ENCODE measurements at regions not wholly inside any gene's neighbourhood (a gene's known extent, or its start where the extent isn't known, plus 50 kb on each side); places are given as distances from the start of the nearest gene placed in this dataset.
"Not testable (repeated sequence)": the region's sequence is repeated elsewhere in the genome, so short reads cannot be mapped to it uniquely, and the experiment has no call there.

DNA sequence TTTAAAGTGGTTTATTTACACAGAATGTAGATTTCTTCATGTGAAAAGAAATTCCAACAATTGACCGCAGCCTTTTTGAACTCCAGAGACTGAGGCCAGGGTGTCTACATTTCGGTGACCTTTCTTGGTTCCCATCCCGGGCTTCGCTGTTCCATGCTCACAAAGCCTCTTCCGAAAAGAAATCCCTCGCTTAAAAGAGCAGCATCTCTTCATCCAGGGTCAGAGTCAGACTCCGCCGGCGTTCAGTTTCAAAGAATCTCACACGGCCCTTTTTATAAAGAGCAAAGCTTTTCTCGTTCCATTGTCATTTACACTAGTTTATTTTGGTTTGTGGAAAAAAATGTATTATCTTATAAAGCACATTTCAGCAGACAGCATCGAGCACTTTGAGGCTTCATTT lies 530.6 kb upstream of the B3GAT1 start:
- no peak for DNase-seq

DNA sequence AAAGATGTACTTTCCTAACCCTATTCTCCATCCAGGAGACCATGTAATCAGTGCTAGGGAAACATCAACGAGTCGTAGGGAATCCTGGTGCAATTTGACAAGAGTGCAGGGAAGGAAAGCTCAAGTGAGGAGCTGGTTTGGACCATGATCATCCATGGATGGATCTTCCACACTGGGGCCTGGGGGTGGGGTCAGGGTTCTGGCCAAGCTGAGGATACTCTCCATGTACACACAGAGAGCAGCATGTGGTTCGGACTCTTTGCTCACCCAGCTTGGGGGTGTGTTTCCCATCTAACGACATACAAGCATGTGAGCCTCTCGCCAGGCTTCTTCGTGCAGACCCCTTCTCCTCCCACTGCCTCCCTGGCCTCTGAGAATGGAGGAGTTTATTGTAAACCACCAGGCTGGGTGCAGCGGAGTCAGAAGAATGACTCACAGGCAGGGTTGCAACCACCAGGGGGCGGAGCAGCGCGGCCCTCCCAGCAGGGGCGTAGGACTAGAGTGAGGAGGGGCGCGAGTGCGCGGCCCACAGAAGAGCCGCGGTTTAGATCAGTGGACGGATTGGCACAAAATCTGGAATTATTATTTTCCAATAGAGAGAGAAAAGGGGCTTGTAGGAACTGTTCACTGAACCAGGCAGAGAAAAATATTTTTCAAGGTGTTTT lies 530.0 kb upstream of the B3GAT1 start:
- DNase-seq = not testable (repeated sequence)

DNA sequence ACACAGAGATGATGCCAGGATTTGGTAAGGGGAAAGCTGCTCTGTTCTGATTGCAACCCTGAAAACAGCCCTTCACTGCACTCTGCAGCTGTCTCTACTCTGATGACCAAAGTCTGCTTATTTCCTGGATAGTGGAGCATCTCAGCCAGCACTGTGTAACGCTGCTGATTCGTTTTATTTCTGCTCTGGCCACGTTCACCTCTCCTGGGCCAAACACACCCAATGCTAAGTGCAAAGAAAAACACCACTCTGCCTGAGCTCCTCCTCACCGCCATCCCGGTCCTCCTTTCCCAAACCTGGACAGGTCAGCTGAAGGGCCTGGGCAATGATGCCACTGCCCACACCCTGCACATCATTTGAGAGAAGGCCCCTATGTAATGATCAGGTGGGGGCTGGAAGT lies 529.3 kb upstream of the B3GAT1 start:
- no peak for DNase-seq

DNA sequence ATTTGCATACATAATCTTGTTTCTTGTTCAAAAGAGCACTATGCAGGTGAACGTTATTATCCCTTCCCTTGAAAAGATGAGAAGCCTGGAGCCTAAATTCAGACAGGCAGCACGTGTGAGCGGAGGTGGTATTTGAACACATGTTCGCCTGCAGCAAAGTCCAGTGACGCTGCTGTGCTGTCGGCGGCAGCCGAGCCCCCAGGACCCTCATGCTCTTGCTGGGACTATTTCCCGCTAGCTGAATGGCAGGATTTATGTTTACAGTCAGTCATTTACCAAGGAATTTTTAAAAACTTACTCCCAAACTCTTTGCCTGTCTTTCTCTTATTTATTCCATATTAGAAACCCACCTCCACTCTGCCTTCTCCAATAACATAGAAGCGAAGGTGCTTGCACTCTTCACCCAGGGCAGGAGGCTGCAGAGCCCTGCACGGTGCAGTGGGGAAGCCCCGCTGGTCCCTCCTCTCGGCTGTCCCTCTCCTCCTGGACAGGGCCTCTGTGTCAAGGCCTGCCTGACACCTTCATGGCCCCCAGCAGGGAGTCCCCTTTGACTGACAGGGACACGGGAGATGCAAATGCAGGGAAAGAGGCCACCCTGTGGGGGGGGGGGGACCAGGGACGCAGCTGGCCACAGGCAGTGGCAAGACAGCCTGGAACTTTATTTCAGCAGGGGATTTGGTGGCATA lies 528.5 kb upstream of the B3GAT1 start:
- no peak for DNase-seq

DNA sequence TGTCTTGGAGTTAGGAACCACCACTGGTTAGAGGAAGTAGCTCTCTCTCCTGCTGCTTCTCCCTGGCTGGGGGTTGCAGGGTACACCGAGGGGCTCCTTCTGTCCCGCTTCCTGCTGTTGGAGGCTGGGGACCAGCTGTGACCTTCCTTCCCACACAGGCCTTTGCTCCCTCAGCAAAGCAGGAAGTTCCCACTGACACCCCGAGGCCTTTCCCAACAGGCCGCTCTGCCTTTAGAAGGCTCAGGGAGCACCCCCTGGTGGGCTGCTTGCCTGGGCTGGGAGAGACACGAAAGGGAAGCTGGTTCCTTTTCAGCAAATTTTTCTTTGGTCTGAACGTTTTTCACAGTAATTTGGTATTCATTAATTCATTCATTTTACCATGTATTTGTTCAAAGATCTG lies 527.9 kb upstream of the B3GAT1 start:
- DNase-seq = peak; percentile 18

DNA sequence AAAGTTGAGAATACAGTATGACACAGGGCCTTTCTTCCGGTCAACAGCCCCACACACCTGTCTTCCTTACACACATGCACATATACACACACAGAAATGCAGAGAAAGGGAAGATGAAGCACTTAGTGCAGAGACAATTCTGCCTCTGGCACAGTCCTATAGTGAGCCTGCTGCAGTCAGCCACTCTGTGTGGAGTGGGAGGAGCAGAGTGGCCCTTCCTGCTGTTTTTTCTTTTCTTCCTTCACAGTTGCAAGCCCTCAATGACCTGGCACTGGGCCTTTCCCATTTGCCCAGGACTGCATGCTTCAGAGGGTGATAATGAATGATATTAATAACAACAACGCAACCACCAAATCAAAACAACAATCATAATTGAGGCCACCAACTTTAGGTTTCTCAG lies 527.0 kb upstream of the B3GAT1 start:
- DNase-seq = peak; percentile 66

DNA sequence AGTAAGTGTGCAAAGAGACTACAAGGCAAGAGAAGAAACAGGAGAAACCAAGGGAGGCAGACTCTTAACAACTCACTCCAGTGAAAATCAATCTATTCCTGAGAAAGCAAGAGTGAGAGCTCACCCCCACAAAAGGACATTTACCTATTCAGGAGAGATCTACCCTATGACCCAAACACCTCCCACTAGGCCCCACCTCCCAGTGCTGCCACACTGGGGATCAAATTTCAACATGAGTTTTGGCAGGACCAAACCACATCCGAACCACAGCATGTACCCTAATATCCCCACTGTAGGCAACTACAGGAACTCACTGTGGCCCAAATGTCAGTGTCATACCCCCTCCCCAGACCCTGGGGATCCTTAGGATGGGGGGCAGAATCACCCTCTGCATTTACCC lies 526.2 kb upstream of the B3GAT1 start:
- no peak for DNase-seq

DNA sequence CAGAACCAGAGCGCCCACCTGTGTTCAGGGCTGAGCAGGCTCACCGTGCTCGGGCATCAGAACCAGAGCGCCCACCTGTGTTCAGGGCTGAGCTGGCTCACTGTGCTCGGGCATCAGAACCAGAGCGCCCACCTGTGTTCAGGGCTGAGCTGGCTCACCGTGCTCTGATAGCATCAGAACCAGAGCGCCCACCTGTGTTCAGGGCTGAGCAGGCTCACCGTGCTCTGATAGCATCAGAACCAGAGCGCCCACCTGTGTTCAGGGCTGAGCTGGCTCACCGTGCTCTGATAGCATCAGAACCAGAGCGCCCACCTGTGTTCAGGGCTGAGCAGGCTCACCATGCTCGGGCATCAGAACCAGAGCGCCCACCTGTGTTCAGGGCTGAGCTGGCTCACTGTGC lies 525.2 kb upstream of the B3GAT1 start:
- not testable (repeated sequence) for DNase-seq

DNA sequence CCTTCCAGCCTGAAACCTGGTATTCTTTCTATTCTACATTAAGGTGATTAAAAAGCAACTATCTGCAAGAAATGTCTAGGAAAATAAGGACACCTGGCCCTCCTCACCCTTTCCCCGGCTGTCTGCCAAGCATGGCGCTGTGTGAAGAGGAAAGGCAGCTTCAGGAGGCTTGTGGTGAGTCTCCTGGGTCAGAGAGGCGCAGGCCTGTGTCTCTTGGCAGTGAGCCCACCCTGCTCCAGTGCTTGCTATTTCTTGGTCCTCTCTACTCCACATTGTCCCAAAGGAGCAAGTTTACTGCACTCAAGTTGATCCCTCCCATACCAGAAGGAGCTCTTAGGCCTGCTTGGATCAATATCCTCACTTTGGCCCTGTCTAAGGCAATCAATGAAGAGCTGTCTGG lies 520.7 kb upstream of the B3GAT1 start:
- DNase-seq = no peak

DNA sequence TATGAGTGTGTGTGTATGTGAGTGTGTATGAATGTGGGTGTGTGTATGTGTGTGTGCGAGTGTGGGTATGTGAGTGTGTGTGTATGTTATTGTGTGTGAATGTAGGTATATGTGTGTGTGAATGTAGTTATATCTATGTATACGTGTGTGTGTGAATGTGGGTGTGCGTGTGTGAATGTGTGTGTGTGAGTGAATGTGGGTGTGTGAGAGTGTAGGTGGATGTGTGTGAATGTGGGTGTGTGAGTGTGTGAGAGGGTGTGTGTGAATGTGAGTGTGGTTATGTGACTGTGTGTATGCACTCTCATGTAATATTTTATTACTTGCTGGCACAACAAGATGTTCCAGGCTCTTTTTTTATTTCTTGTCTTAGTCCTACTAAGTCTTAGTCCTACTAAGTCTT lies 513.4 kb upstream of the B3GAT1 start:
- DNase-seq = no peak

DNA sequence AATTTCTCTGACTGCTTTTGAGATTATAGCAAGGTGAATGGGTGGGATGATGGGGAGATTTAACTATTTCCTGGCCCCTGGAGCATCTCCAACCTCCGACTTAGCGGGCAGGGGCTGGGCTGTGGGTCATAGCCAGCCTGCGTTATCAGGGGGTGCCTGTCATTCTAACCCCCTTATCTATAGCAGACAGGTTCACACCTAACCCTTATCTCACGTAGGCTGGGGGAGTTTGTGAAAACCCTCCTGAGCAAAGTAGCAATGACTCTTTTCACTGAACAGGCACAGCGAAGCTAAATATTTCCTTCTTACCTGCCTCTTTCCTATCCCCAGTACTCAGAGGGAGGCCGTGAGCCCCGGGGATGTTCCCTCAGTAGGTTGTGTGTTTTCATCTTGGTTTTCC lies 511.4 kb upstream of the B3GAT1 start:
- DNase-seq = no peak

DNA sequence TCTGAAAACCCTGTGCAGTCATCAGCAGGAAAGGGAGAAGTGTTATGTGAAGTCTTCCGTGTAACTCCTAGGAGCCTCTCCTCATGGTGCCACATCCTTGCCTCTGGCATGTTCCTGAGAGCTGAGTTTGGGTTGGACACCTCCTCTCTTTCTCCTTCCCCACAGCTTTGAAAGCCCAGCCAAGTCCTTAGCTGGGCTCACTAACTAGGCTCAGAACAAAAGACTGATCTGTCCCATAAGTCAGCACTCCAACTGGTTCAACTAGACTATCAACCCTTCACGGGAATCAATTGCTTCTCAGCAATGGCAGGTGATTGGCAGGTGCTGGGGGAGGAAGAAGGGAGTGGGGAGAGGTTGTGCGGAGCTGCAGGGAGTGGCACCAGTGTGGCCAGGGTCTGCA lies 509.9 kb upstream of the B3GAT1 start:
- no peak for DNase-seq

DNA sequence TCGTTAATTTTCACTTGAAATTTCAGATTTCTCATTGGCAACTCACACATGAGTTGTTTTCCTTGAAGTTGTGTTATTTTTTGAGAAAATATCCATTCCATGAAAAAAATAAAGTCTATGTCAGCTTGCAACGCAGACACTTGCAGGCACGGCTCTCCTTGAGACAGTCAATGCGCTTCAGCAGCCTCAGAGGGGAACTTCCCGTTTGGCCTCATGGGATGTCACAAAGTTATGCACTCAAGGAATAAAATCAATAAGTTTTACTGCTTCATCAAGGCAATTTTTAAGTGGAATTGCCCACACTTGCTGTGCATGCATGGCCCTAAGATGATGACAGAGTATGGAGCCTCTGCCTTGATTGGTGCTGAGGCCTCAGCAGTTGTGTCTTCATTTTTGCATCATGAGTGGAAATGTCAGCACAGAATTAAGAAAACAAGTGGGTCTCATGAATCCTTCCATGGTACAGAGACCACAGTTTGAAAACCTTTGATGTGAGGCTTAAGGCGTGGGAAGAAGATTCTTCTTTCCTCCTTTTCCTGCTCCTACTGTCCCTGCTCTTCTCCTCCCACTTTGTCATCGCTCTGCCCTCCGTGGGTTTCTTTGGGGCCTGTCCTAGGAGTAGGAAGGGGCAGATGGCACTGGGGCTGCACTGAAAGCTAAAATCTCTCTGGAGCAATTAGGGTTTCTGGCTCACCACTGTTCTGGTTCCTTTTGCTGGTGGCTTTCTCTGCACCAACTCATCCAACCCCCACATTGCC lies 509.0 kb upstream of the B3GAT1 start:
- DNase-seq = no peak

DNA sequence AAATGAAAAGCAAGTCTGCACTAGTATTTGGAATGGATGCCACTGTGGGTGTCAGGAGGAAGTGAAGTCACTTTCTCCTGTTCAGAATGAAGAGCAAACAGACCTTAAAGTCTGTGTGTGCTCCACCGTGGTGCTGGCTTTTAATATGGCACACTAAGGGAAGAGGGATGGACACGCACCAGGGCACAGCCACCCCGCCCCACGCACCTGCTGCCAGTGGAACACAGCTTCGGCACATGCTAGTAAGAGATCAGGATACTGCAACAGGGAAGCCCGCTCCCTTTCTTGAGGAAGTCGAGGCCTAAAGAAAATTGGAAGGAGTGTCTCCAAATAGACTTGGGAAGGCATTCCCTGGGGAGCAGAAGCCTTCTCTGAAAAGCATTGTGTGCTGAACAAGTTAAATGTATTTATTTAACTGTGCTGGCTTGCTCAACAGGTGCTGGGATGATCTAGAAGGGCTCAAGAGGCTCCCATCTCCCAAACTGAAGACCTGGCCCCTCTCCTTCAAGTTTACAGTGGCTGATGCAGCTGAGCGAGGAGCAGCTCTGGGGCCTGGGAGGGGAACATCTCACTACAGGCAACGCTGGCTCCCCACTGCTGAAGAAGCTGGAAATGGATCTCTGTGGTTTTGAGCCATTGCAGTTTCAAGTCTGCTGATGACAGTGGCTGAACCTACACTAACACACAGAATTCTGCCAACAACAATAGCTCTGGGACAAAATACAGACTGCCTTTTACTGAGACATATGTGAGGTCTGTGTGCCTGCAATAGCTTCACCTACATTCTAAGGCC lies 504.6 kb upstream of the B3GAT1 start:
- DNase-seq = peak; percentile 70

DNA sequence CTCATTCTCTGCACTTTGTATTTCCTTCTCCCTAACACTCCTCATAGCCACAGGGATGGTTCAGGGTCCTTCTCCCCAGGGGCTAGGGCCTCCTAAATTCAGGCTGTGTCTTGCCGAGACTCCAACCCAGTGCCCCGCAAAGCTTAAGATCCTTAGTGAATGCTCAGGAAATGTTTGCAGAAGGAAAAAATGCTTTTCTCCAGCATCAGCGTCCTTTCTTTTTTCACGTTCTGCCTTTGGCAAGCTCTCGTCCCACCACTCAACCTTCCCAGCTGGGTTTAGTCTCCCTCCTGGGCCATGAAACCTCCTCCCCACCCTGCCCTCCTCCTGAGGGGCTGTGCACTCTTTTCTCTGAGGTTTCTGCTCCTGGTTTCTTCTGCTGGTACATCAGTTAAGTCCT lies 503.8 kb upstream of the B3GAT1 start:
- no peak for DNase-seq

DNA sequence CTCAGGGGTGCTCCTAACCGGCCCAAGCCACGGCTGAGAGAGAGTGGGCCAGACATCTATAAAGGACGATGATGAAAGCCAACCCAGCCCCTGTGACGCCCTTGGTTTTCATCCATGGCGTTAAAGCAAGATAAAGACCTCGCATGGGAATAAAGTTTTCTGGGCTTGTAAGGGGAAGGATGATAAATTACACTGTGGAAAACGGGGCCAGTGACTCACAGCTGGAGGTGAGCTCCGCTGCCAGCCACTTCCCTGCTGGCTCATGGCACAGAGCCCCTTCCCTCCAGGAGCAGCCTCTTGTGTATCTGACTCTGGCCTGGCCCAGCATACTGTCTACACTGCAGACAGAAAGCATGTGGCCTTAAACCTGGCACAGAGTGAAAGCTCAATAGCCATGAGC lies 503.2 kb upstream of the B3GAT1 start:
- peak; percentile 11 for DNase-seq

DNA sequence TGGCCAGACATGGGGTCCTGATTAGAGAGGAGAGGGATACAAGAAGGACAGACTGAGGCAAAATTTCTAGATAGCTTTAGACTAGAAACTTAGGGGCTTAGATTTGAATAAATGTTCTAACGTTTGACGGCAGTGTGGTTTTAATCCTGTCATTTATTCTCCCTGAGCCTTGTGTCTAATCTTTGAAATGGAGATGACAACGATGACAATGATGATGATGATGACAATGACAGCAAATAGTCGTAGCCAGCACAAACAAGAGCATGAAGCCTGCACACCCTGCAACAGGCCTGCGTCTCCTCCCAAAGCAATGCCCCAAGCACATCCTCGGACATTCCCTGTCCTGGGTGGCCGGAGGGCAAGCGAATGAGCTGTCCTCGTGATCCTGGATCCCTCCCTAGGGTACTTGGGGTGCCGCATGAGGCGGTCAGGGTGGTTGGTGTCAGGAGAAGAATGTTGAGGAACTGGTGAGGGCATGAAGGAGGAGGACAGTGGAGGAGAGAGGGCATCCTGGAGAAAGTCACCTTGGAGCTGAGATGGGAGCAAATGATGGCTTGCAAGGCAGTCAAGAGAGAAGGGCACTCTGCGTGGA lies 502.1 kb upstream of the B3GAT1 start:
- no peak for DNase-seq

DNA sequence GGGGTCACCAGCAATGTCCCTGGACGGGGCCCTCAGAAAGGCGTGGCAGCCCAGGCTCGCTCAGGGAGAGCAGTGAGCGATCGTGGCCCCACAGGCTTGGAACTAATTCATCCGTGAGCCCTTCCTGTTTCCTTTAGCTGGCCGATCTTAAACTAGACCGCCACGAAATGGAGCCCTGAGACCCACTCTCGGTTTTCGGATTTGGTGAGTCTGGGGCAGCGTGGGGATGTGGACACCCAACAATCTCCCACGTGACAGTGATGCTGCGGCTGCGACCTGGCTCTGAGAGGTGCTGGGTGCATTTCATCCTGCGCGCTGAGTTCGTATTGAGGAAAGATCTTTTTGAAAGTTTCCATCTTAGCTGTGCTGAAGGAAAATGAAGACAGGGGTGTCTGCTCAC lies 501.3 kb upstream of the B3GAT1 start:
- DNase-seq = no peak

DNA sequence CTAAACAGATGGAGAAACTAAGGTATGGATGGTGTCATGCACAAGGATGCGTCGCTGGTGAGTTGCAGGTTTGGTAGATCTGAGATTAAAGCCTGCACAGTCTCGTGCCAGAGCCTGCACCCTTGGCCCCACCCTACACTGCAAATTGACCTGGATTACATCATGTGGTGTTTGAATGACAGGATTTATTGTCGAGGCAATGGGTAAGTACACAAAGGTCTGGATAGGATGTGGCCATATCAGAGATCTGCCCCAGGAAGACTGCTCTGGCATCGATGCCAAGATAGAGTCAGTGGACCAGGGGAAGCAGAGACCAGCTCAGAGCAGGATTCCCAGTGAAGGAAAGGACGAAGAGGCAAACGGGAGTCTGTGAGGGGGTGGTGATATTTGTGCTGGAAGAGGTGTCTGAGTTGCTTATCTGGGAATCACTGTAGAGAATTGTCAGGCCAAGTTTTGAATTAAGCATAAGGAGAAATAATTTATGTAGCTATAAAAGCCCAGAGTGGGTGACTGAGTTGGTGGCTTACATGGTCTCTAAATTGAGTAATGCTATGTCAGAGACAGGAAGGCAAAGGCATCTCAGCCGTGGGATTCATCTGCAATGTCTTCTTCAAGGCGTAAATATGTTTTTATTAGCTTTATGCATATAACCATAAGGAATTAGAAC lies 499.6 kb upstream of the B3GAT1 start:
- DNase-seq = peak; percentile 8

DNA sequence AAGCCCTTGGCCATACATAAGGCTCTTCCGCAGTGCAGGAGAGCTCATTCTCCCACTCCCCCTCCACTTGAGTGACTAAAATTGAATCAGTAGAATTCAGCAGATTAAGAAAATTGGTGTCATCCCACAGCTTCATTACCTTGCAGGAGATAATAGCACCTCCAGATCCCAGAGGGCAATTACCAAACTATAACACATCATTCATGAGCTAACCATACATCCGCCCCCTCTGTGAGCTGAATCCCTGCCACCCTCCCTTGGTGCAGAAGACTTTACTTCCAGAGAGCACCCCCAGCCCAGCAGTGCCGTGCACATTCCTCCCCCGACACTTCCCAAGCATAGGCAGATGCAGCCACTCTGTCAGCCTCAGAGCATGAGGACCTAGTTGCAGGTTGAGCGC lies 496.5 kb upstream of the B3GAT1 start:
- DNase-seq = no peak

DNA sequence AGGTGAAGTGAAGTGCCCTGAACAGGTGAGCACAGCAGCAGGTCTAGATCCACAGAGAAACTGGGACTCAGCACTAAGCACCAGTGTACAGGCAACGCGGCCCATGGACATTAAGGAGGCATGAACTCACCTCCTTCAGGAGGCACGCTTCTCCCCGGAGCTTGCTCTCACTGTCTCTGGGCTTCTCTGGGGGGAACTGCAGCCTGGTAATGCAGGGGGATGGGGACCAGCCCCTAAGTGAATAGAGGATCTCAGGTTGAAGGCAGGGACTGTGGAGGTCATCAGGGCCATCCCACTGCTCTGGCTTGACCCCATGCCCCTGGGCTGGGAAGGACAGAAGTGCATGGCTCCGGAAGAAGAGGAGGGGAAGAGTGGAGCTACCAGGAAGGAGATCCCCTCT lies 495.6 kb upstream of the B3GAT1 start:
- DNase-seq = no peak

DNA sequence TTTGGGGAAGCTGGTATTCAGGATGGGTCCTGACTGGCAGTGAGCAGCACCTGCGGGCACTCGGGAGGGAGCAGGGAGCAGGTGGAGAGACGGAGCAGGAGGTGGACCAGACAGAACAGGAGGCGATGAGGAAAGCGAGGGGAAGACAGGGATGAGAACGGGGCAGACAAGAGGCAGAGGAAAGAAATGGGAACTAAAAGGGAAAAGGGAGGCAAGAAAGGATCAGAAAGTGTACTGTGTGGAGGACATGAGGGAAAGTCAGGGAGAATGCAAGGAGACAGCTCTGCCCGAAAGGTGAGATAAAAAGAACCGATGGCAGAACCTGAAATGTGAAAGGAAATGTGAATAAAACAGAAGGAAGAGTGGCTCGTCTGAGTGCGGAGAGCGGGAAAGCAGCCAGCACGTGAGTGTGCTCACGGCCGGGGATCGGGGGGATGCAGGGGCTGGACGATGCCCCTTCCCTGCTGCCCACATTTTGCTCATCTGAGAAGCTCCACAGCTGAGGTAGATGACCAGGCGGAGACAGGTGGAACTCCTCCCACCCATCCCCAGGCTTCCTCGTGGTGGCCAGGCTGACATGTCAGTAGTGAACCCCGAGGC lies 494.4 kb upstream of the B3GAT1 start:
- DNase-seq = peak; percentile 40

All from NCI-H345 (cell line).